COLO829 (cell line): ENCODE measurements at regions not wholly inside any gene's neighbourhood (a gene's known extent, or its start where the extent isn't known, plus 50 kb on each side); places are given as distances from the start of the nearest gene placed in this dataset.

Experiments
- DNase-seq: peaks from one replicate; pipeline ENCODE4 v3.0.0; 2012; ENCODE audit warnings: low spot score

- no peak for DNase-seq
Observed at GRCh38 chr2:64338910-64339500, 115.0 kb upstream of the LGALSL start.

GRCh38 chr2:64341461-64341860 is 112.5 kb upstream of the LGALSL start:
- no peak for DNase-seq

- DNase-seq: no peak
Observed at GRCh38 chr2:64342195-64343099, 111.5 kb upstream of the LGALSL start.

- DNase-seq: no peak
Observed at GRCh38 chr2:64344999-64345576, 108.9 kb upstream of the LGALSL start.

GRCh38 chr2:64345998-64346397 is 108.0 kb upstream of the LGALSL start:
- DNase-seq: no peak

GRCh38 chr2:64348386-64349130 is 105.4 kb upstream of the LGALSL start:
- peak; percentile 21 for DNase-seq

GRCh38 chr2:64349131-64349530 is 104.8 kb upstream of the LGALSL start:
- no peak for DNase-seq

- no peak for DNase-seq
Observed at GRCh38 chr2:64350996-64351395, 103.0 kb upstream of the LGALSL start.

GRCh38 chr2:64352292-64352691 is 101.7 kb upstream of the LGALSL start:
- DNase-seq: no peak

GRCh38 chr2:64354857-64355680 is 98.9 kb upstream of the LGALSL start:
- DNase-seq: no peak

- no peak for DNase-seq
Observed at GRCh38 chr2:64356906-64357305, 97.1 kb upstream of the LGALSL start.

GRCh38 chr2:64359171-64359891 is 94.6 kb upstream of the LGALSL start:
- no peak for DNase-seq

GRCh38 chr2:64359892-64360657 is 93.9 kb upstream of the LGALSL start:
- DNase-seq: peak; percentile 82

- DNase-seq: no peak
Observed at GRCh38 chr2:64361151-64361938, 92.6 kb upstream of the LGALSL start.

GRCh38 chr2:64362562-64363026 is 91.4 kb upstream of the LGALSL start:
- no peak for DNase-seq

- no peak for DNase-seq
Observed at GRCh38 chr2:64363140-64363539, 90.8 kb upstream of the LGALSL start.

- no peak for DNase-seq
Observed at GRCh38 chr2:64363848-64364247, 90.1 kb upstream of the LGALSL start.

GRCh38 chr2:64367444-64368232 is 86.3 kb upstream of the LGALSL start:
- DNase-seq: no peak
